Duodenal mucosa (tissue), 2 donors: ENCODE measurements at regions not wholly inside any gene's neighbourhood (a gene's known extent, or its start where the extent isn't known, plus 50 kb on each side); places are given as distances from the start of the nearest gene placed in this dataset.

Experiments
- H3K27ac ChIP-seq: one replicate; pipeline ENCODE4 v1.7.0; 2013; ENCODE audit warnings: low read depth, low read length
- H3K27me3 ChIP-seq, 2 donors: one replicate each; pipeline ENCODE4 v1.7.0; 2013; ENCODE audit warnings: low read length in 2 of 2, control low read depth in 1 of 2; ENCODE audit not compliant: insufficient read depth in 2 of 2, control insufficient read depth in 1 of 2
- H3K36me3 ChIP-seq, 2 donors: one replicate each; pipeline ENCODE4 v1.7.0; 2013; ENCODE audit warnings: low read length in 2 of 2, control low read depth in 1 of 2; ENCODE audit not compliant: insufficient read depth in 2 of 2, control insufficient read depth in 1 of 2
- H3K4me1 ChIP-seq, 2 donors: one replicate each; pipeline ENCODE4 v1.7.0; 2013; ENCODE audit warnings: low read length in 2 of 2, control low read depth in 1 of 2; ENCODE audit not compliant: insufficient read depth in 2 of 2, control insufficient read depth in 1 of 2
- H3K4me3 ChIP-seq, 2 donors: one replicate each; pipeline ENCODE4 v1.7.0; 2013; ENCODE audit warnings: low read length in 2 of 2, low read depth in 1 of 2
- H3K9ac ChIP-seq, 2 donors: one replicate each; pipeline ENCODE4 v1.7.0; 2013; ENCODE audit warnings: low read length in 2 of 2, low read depth in 1 of 2
- H3K9me3 ChIP-seq, 2 donors: one replicate each; pipeline ENCODE4 v1.7.0; 2013; ENCODE audit warnings: low read length in 2 of 2, control low read depth in 1 of 2; ENCODE audit not compliant: control insufficient read depth in 1 of 2

DNA sequence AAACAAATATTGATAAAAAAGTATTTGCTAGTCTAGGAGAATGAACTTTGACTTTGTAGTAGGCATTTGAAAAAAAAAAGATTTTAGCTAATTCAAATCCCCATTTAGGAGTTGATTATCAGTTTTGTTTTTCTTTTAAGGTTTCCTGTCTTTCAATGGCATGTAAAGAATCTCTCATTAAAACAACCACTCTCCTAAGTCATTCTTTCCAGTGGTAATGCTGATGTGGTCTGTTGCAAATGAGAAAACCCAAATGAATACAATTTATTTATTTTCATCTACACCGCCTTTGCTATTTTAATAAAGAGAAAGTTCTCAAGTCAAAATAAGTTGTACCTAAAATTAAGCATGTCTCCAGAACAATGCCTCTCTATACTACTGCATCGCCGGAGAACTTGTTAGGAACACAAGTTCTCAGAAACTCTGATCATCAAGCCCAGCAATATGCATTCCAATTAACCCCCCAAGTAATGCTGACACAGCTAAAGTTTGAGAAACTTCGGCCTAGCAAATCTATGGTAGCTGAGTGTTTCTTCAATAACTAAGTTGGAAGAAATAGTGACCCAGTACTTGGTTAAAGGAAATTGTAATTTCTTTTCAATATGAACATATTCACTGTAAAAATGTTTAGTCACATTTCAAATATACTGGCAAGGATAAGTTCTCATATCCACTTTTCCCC lies 255.1 kb downstream of the PTPRC start:
- H3K27me3 ChIP-seq, result no peaks in the 10 kb centered on the region
- no peaks in the 10 kb centered on the region for H3K4me1 ChIP-seq
- no peaks in the 10 kb centered on the region for H3K36me3 ChIP-seq
- H3K9ac ChIP-seq, result no peak overlapping the region
- H3K27ac ChIP-seq, result no peak overlapping the region
- no peak overlapping the region for H3K4me3 ChIP-seq
- no peaks in the 10 kb centered on the region for H3K9me3 ChIP-seq

DNA sequence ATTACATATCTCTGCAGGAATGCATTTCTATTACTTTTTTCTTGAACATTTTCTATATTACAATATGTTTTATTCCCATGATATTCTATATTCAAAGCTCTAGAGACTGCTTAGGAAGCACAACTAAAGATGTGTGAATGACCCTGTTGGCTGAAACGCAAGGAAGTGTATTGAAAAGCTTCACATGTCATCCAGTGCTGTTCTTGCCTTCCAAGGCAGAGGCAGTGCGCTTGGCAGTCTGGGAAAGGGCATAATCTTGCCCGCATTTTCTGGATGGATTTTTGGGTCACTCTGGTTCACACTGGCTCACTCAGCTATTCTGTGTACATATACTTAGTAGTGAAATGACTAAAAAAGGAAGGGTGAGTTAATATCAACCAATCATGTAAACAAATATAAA lies 262.4 kb downstream of the PTPRC start:
- Histone ChIP-seq H3K4me3 (no peak overlapping the region), H3K9me3 (no peaks in the 10 kb centered on the region), H3K27ac (no peak overlapping the region), H3K9ac (no peak overlapping the region), H3K27me3 (no peaks in the 10 kb centered on the region), H3K36me3 (no peaks in the 10 kb centered on the region), H3K4me1 (no peaks in the 10 kb centered on the region)

DNA sequence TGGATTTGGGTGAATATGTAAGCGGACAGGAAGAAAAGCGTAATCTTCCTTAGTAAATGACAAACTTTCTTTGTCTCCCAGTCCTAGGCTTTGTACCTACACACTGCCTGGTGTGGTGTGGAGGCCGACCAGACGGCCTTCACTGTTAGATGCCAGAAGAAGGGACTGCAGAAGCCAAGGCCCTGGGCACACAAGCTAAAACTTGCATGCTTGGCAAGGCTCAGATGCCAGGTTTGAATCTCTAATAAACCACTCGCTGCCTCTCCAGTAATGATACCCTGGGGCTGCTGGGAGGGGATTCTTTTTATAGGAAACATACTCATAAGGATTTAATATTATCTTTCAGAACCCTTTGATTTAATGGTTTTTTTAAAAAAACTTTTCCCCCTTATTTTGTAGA lies 263.8 kb downstream of the PTPRC start:
- H3K4me3 ChIP-seq, result no peak overlapping the region
- H3K9ac ChIP-seq, result no peak overlapping the region
- no peaks in the 10 kb centered on the region for H3K36me3 ChIP-seq
- no peaks in the 10 kb centered on the region for H3K9me3 ChIP-seq
- H3K27me3 ChIP-seq, result no peaks in the 10 kb centered on the region
- no peak overlapping the region for H3K27ac ChIP-seq
- H3K4me1 ChIP-seq, result no peaks in the 10 kb centered on the region

DNA sequence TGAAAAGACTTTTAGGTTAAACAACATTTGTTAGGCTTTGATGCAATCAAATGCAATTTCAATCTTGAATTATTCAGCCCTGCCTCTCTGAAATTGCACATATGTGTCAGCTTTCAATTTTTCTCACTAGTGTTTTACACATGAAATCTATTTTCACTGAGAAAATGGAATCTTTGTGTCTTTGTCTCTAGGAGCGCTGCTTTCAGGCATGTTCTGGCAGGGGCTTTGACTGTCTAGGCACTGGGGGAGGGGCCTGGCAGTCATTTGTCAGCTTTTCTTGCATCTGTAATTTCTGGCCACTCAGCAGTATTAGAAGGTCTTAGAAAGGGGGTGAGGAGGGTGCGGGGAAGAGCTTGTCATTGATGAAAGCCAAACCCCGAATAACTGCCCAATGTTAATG lies 264.4 kb downstream of the PTPRC start:
- H3K4me1 ChIP-seq, result no peaks in the 10 kb centered on the region
- no peak overlapping the region for H3K4me3 ChIP-seq
- H3K27me3 ChIP-seq, result no peaks in the 10 kb centered on the region
- no peaks in the 10 kb centered on the region for H3K36me3 ChIP-seq
- no peak overlapping the region for H3K27ac ChIP-seq
- no peak overlapping the region for H3K9ac ChIP-seq
- no peaks in the 10 kb centered on the region for H3K9me3 ChIP-seq

DNA sequence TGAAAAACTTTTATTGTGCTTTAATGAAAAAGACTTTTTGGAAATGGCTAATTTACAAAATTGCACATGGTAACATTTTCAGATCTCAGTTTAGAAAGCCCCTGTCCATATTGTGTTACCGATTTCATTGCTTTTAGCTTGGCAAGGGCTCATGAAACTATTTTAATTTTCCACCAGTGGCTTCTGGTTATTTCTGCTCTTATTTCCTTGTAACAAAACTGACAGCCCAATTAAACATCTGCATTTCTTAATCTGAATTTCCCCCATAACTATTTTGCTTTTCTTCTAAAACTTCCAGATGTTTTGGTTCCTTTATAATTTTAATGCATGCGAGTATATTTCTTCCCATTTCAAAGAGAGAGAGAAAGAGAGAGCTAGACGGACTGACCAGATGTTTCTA lies 264.8 kb downstream of the PTPRC start:
- no peaks in the 10 kb centered on the region for H3K4me1 ChIP-seq
- H3K27ac ChIP-seq, result no peak overlapping the region
- H3K27me3 ChIP-seq, result no peaks in the 10 kb centered on the region
- H3K9me3 ChIP-seq, result no peaks in the 10 kb centered on the region
- no peaks in the 10 kb centered on the region for H3K36me3 ChIP-seq
- H3K9ac ChIP-seq, result no peak overlapping the region
- H3K4me3 ChIP-seq, result no peak overlapping the region

DNA sequence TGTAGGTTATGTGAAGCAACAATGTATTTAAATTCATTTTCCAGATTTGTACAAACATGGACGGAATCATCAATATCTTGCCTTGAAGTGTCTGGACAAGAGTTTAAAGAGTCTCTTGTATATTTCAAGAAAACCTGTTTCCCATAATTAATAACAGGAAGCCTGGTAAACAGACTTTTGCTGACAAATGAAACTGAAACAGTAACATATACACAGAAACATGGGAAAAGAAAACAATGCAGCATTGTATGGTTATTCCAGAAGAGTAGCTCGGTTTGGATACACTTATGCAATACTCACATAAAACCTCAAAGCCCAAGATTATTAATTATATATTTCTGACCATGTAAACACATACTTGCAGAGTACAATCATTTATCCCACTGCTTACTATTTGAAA lies 265.5 kb downstream of the PTPRC start:
- no peaks in the 10 kb centered on the region for H3K27me3 ChIP-seq
- H3K27ac ChIP-seq, result no peak overlapping the region
- H3K4me1 ChIP-seq, result no peaks in the 10 kb centered on the region
- H3K36me3 ChIP-seq, result no peaks in the 10 kb centered on the region
- H3K9ac ChIP-seq, result no peak overlapping the region
- no peaks in the 10 kb centered on the region for H3K9me3 ChIP-seq
- H3K4me3 ChIP-seq, result no peak overlapping the region

DNA sequence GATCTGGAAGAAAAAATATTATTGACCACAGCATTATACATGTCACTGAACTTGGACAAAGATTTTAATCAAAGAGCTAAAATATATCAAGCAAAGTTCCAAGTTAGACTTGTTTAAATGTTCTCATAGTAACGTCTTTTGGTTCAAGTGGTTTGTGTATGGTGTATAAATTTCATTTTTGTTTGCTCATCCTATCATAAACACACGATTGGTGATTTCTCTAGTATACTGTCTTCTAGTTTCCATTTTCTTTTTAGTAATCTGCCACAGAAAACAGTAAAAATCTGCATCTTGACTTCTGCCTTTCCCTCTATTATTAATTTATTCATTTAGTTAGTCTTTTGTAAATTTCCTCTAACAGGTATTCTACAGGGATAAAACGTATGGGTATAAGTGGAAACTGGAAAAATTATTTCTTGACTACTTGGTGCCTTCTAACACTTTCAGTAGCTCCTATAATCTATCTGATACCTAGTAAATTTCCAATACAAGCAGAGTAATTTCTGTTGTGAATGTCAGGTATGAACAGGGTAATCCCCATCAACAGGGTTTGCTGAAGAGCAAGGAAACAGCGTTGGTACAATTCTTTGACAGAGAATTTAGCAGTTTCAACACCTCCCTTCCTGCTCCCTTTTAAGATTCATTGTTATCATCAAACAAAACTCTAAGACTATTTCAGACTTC lies 268.0 kb downstream of the PTPRC start:
- Histone ChIP-seq H3K9ac (no peak overlapping the region), H3K4me3 (no peak overlapping the region), H3K9me3 (no peaks in the 10 kb centered on the region), H3K27ac (no peak overlapping the region), H3K27me3 (no peaks in the 10 kb centered on the region), H3K36me3 (no peaks in the 10 kb centered on the region), H3K4me1 (no peaks in the 10 kb centered on the region)

DNA sequence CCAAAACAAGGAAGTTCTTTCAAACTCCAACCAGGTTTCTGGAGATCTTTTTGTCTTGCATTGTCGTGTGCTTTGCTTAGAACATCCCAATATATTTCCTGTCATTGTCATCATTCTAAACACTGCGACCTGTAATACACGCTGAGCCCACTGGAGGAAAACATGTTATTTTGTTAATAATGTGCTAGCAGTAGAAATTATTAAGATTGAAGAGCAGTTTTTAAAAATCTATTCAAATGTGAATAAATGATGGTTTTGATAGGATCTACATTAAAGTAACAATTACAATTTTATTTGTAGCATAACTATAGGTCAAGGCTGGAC lies 268.5 kb downstream of the PTPRC start:
- H3K27me3 ChIP-seq, result no peaks in the 10 kb centered on the region
- no peaks in the 10 kb centered on the region for H3K4me1 ChIP-seq
- H3K27ac ChIP-seq, result no peak overlapping the region
- H3K36me3 ChIP-seq, result no peaks in the 10 kb centered on the region
- H3K9ac ChIP-seq, result no peak overlapping the region
- no peak overlapping the region for H3K4me3 ChIP-seq
- no peaks in the 10 kb centered on the region for H3K9me3 ChIP-seq

DNA sequence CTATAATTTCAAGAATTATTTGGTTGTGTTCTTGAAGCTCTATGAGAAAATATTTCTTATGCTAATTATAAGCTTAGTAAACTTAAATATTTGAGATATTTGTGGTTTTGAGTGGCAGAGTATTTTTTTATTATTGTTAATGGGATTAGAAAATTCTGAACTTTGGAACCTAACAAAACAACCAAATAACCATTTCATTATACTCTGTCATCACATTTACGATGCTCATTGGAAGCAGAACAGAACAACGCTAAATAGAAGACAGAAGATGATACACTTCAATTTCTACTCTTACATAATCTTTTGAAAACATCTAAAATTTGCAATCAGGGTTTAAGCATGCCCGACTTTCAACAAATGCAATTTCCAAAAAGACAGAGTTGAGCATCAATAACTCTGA lies 270.2 kb downstream of the PTPRC start:
- Histone ChIP-seq H3K4me1 (no peaks in the 10 kb centered on the region), H3K27ac (no peak overlapping the region), H3K27me3 (no peaks in the 10 kb centered on the region), H3K9ac (no peak overlapping the region), H3K4me3 (no peak overlapping the region), H3K36me3 (no peaks in the 10 kb centered on the region), H3K9me3 (no peaks in the 10 kb centered on the region)

DNA sequence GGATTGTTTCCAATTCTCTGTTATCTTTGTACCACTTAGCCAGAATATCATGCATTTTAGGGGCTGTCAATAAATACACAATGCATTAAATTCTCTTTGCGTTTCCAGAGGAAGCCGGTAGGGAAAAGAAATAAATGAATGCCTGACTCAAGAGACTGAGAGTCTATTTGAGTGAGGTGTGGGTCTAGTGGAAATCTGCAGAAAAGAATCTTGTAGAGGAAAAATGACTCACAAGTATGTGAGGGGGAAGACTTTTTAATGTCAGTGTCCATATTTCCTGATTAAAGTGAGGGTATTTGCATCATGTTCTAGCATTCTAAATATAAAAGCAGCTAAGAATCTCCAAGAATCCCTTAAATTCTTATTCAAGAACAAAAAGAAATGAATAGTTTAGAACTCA lies 271.1 kb downstream of the PTPRC start:
- no peaks in the 10 kb centered on the region for H3K9me3 ChIP-seq
- H3K27me3 ChIP-seq, result no peaks in the 10 kb centered on the region
- no peaks in the 10 kb centered on the region for H3K36me3 ChIP-seq
- no peak overlapping the region for H3K9ac ChIP-seq
- no peak overlapping the region for H3K4me3 ChIP-seq
- no peak overlapping the region for H3K27ac ChIP-seq
- no peaks in the 10 kb centered on the region for H3K4me1 ChIP-seq
